ENCODE measurements at regions not wholly inside any gene's neighbourhood (a gene's known extent, or its start where the extent isn't known, plus 50 kb on each side); places are given as distances from the start of the nearest gene placed in this dataset.

DNA sequence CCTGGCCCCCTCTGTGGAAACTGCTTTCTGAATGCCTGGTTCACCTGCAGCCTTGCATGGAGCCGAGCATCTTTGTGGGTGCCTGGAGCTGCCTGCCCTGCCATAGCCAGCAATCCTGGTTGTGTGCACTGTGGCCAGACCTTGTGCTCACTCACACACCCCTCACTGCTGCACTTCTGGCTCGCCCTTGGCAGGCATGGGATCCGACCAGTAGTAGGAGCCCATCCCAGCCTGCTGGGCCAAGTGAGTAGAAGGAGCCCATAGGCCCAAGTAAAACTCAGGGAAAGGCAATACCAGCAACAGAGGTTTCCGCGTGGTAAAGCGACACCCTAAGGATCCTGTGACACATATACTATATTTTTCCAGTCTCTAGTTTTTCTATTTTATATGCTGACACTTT is 270.0 kb upstream of the NAV3 start:
- Histone ChIP-seq H3K27me3 (replicated peaks; ENCODE audit: insufficient read depth) (no peaks in the 10 kb centered on the region), H3K4me1 (ENCODE audit: control insufficient read depth in 1 of 2, low read depth in 2 of 2) (no peaks in the 10 kb centered on the region), H3K4me3 (no peak overlapping the region), H3K36me3 (no peaks in the 10 kb centered on the region), H3K27ac (no peak overlapping the region), H3K9me3 (no peaks in the 10 kb centered on the region)
- no peak for DNase-seq (ENCODE audit: low spot score)
- ATAC-seq (ENCODE audit: insufficient number of reproducible peaks, low FRiP score, low read depth) = no peak
- TF ChIP-seq, protein P1, sequence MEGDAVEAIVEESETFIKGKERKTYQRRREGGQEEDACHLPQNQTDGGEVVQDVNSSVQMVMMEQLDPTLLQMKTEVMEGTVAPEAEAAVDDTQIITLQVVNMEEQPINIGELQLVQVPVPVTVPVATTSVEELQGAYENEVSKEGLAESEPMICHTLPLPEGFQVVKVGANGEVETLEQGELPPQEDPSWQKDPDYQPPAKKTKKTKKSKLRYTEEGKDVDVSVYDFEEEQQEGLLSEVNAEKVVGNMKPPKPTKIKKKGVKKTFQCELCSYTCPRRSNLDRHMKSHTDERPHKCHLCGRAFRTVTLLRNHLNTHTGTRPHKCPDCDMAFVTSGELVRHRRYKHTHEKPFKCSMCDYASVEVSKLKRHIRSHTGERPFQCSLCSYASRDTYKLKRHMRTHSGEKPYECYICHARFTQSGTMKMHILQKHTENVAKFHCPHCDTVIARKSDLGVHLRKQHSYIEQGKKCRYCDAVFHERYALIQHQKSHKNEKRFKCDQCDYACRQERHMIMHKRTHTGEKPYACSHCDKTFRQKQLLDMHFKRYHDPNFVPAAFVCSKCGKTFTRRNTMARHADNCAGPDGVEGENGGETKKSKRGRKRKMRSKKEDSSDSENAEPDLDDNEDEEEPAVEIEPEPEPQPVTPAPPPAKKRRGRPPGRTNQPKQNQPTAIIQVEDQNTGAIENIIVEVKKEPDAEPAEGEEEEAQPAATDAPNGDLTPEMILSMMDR (IDR thresholded peaks at IDR 0.05) = no peak

DNA sequence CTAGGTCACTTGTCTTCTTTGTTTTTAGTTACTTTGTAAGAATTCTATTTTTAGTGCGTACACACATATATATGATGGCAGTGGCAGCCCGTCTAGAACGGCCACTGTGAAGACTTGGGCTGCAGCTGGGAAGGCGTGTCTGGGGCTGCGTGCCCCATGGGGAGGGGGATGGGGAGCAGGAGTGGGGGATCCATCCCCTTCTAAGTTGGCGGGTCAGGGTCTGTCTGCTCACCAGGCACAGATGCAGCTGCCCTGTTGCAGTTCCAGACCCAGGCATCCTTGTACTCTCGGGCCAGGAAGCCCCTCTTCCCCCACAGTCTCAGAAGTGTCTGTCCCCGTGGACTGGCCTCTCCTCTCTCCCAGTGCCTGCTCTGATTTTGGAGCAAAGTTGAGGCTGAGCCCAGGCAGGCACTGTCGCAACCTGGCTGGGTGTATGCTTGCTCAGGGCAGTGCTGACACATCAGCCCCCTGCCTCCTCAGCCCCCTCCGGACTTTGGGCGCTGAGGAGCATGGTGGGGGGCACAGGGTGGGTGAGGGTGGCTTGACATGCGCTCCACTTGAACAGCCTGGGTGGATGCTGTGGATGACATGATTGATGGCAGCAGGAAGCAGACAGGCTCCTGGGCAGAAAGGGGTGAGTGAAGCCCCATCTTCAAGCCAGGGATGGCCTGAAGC is 271.2 kb upstream of the NAV3 start:
- ATAC-seq (ENCODE audit: insufficient number of reproducible peaks, low FRiP score, low read depth) (no peak), DNase-seq (ENCODE audit: low spot score) (no peak)
- Histone ChIP-seq H3K36me3 (no peaks in the 10 kb centered on the region), H3K9me3 (no peaks in the 10 kb centered on the region), H3K27me3 (replicated peaks; ENCODE audit: insufficient read depth) (no peaks in the 10 kb centered on the region), H3K4me3 (no peak overlapping the region), H3K27ac (no peak overlapping the region), H3K4me1 (ENCODE audit: control insufficient read depth in 1 of 2, low read depth in 2 of 2) (no peaks in the 10 kb centered on the region)
- TF ChIP-seq, protein P1 (IDR thresholded peaks at IDR 0.05) = no peak

DNA sequence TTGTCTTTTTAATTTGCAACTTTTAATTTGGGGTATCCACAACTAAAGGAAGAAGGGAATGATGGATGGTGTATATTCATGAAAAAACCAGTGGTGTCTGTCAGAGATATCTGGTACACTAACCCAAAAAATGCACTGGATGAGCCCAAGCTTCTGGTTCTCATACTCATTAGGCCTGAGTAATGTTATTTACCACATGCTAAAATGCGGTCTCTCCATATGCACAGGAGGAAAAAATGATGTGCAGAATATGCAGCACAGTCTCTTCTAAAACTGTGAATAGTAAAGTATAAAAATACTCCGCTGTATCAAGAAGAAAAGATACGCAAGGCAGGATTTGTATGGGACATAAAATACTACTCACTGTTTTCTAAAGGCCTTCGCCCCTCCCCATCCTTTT is 275.6 kb upstream of the NAV3 start:
- no peak for DNase-seq (ENCODE audit: low spot score)
- no peaks in the 10 kb centered on the region for H3K27me3 ChIP-seq (replicated peaks; ENCODE audit: insufficient read depth)
- no peaks in the 10 kb centered on the region for H3K9me3 ChIP-seq
- TF ChIP-seq, protein P1 (IDR thresholded peaks at IDR 0.05) = no peak
- H3K36me3 ChIP-seq = no peaks in the 10 kb centered on the region
- ATAC-seq (ENCODE audit: insufficient number of reproducible peaks, low FRiP score, low read depth) = no peak
- H3K27ac ChIP-seq = no peak overlapping the region
- no peaks in the 10 kb centered on the region for H3K4me1 ChIP-seq (ENCODE audit: control insufficient read depth in 1 of 2, low read depth in 2 of 2)
- H3K4me3 ChIP-seq = no peak overlapping the region

DNA sequence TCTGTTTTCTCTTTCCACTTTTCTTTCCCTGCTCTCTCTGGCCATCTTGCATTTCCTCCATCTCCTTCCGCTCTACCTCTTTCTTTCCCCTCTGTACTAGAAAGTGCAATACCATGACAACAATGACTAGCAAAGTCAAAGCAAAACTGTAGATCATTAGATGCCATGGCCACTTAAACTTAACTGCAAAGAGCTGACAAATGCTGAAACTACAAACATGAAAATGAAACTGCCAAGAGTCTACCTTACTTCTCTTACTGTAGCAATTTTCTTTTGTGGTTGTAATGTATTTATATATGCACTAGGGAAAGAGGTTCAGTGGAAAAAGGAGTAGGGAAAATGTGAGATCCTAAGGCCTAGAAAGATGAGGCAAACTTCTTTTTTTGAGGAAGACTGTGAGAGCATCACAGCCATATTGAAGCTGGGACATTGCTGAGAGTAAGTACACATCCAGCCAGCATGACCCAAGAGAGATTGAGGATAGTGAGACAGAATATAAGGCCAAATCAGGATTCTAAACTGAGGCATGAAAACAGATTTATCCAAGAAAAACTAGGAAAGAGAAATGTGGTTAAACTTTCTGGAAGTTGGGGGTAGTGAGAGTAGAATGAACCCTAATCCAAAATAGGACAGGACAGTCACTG is 276.6 kb upstream of the NAV3 start:
- ATAC-seq (ENCODE audit: insufficient number of reproducible peaks, low FRiP score, low read depth) (no peak), DNase-seq (ENCODE audit: low spot score) (no peak)
- Histone ChIP-seq H3K27ac (no peak overlapping the region), H3K4me1 (ENCODE audit: control insufficient read depth in 1 of 2, low read depth in 2 of 2) (no peaks in the 10 kb centered on the region), H3K4me3 (no peak overlapping the region), H3K27me3 (replicated peaks; ENCODE audit: insufficient read depth) (no peaks in the 10 kb centered on the region), H3K9me3 (no peaks in the 10 kb centered on the region), H3K36me3 (no peaks in the 10 kb centered on the region)
- TF ChIP-seq, protein P1 (IDR thresholded peaks at IDR 0.05) = no peak

DNA sequence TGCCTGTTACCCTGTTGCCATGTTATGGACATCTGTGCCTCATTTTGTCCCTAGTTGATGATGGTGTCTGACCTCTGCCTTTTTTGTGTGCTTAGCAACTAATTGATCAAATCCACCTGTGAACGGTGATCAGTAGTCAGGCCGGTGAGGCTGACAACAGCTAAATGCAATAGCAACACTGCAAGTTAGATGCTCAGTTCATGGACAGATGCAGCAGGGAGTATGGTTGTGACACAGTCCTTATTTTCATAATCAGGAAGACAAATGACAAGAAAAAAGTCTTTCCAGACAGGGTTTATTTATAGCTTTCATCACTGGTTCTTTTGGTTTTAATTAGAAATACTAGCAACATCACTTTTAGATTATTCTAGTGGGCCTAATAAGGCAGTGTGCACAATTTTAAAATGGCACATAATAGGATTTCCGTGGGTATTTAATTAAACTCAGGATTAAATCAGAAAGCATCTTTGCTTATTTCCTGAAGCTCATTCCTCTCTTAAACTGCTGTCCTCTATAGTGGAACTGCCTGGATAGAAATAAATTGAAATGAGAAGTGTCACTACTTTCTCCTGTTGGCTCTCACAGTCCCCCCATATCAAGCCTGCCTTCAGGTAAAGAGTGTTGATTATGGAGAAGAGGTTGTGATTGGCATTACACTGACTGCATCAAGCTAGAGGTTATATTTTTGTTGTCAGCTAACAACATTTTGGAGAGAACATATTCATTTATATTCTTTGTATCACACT is 281.1 kb upstream of the NAV3 start:
- no peak for DNase-seq (ENCODE audit: low spot score)
- no peak overlapping the region for H3K4me3 ChIP-seq
- TF ChIP-seq, protein P1 (IDR thresholded peaks at IDR 0.05) = no peak
- H3K36me3 ChIP-seq = no peaks in the 10 kb centered on the region
- H3K27me3 ChIP-seq (replicated peaks; ENCODE audit: insufficient read depth) = no peaks in the 10 kb centered on the region
- no peaks in the 10 kb centered on the region for H3K4me1 ChIP-seq (ENCODE audit: control insufficient read depth in 1 of 2, low read depth in 2 of 2)
- no peaks in the 10 kb centered on the region for H3K9me3 ChIP-seq
- H3K27ac ChIP-seq = no peak overlapping the region
- no peak for ATAC-seq (ENCODE audit: insufficient number of reproducible peaks, low FRiP score, low read depth)
